Fibroblast of skin of back (primary cell): ENCODE measurements at regions not wholly inside any gene's neighbourhood (a gene's known extent, or its start where the extent isn't known, plus 50 kb on each side); places are given as distances from the start of the nearest gene placed in this dataset.

Experiments used
- DNase-seq: peaks from one replicate; pipeline ENCODE4 v3.0.0-alpha.2; 2013

DNA sequence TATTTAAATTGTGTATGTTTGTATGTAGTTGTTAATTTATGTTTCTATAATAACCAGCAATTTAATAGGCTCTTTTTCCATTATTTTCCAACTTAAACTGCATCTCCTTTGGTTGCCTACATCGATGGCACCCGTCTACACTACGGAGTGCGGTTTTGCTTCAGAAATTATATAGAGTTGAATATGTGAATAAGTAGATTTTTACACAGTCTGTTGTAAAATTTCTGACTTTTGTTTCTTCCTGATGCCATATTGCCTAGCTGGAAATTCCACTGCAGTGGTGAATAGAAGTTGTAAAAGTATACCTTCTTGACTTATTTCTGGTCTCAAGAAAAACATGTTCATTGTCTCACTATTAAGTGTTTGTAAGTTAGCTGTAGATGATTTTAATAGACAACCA lies 404.1 kb upstream of the EPHA7 start:
- DNase-seq = no peak

DNA sequence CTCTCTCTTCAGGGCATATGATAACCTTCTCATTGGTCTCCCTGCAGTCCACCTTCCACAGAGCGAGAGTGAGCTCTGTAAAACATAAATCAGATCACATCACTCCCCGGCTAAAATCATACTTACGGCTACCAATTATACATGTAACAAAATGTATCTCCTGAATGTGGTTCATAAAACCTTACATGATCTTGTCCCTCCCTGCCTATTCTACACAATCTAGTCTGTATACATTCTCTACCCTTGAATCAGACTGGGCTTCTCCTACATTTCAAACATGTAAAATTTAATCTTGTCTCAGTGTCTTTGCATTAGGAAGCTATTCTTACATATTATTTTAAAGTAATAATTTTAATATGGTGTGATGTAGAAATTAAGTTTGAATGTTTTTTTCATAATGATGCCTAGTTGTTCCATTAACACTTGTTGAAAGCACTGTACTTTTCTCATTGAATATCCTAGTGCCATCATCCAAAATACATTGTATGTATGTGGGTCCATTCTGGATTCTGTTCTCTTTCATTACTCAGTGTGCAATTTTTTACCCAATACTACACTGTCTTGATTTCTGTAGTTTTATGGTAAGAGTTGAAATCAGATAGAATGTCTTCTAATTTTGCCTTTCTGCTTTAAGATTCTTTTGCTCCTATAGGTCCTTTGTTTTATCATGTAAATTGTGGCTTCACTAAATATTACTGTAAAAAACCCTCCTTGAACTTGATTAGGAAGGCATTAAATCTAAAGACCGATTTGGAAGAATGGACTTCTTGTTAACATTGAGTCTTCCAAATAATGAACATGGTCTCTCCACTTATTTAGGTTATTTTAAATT lies 403.3 kb upstream of the EPHA7 start:
- no peak for DNase-seq

DNA sequence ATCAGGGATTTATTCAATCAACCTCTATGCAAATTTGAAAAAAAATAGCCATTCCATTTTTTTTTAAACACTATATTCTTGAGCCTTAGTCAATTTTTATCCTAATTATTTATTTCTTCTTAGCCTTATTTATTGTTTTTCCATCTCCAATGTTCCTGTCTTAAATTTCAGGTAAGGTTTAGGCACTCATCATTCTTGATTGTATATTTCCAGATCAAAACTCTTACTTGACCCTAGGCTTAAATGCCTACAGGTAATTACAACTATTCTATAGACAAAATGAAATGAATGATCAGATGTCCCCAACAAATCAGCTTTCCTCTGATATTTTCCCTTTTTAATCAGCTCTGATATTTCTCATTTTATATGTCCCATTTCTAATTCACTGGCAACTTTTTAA lies 402.6 kb upstream of the EPHA7 start:
- no peak for DNase-seq

DNA sequence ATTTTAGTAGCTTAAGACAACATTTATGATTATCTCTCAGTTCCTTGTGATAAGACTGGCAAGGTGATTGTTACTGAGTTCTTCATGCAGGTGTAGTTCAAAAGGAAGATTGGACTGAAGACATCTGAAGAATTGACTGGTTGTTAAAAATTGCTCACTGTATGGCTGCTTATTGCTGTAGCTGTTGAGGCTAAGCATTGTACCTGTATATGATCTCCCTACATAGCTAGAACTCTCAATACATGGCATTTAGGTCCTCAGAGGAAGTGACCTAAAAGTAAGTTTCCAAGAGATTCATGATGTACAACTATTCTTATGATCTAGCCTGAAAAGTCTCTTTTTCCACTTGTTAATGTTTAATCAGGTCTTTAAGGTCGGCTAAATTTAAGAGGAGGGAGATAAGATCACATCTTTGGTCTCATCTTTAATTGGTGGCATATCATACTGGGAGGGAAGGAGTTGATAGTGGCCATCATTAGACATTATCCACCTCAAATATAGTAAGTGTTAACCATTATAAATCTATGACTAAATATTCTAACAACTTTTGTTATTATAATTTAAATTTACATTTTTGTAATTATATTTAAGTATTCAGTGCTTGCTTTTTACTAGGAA lies 401.2 kb upstream of the EPHA7 start:
- no peak for DNase-seq

DNA sequence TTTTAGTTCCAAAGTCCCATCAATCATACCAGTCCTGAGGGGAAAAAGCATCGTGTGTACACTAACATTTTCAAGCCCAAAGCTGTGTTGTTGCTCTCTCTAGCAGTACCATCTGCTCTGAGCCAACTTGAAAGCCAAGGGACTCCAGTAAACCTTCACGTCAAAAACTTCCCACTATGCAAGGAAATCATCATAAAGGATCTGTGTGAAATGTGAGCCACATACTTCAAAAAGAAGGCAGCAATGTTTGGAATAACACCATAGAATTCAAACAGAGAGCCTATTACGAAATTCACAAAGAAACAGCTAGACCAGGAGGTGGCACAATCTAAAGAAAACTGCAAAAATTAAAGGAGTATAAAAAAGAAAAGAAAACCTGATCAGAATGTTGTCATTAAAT lies 399.8 kb upstream of the EPHA7 start:
- no peak for DNase-seq

DNA sequence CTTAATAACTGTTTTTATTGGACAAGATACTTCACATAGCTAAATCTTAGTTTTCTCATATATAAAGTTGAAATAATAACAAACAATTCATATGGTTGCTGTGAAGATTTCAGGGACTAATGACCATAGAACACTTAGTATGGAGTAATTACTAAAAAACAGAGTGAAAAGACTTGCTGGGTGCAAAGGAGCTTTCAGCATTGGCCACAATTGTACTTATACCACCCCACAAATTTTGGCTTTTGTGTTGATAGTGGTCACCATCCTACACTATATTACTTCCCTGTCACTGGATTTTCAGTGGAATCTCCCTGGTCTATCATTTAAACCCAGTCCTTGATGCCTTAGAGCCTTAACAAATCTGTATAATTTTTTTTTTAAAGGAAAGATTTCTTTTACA lies 398.6 kb upstream of the EPHA7 start:
- DNase-seq = no peak

DNA sequence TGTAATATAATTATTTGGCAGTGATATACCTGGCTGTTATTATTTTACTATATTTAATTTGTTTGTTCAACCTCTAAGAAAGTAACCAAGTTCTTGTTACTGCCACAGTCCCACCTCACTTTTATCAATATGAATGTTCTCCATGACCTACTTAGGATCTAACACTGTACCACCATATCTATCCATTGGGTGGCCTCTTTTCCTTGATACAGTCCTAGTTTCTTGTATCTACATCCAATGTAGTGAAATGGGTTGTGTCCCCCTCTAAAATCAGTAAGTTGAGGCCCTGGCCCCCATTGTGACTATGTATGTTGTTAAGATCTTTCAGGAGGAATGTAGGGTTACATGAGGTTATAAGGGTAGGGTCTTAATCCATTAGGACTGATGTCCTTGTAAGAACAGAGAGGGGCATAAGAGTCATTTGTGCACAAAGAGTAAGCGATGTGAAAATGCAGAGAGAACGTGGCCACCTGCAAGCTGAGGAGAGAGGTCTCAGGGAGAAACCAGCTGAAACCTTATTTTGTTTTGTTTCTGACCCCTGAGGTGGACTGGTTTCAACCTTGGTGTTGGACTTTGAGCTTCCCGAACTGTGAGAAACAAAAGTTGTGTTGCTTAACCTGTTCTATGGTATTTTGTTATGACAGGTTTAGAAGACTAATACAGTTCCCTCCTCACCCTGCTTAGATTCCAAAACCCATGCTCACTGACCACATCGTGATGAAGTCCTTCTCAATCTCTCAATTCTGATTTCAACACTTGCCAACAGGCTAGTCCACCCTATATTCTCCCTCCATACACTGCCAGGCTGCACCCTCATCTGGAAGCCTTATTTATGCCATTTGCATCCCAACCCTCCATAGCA lies 387.3 kb upstream of the EPHA7 start:
- no peak for DNase-seq

DNA sequence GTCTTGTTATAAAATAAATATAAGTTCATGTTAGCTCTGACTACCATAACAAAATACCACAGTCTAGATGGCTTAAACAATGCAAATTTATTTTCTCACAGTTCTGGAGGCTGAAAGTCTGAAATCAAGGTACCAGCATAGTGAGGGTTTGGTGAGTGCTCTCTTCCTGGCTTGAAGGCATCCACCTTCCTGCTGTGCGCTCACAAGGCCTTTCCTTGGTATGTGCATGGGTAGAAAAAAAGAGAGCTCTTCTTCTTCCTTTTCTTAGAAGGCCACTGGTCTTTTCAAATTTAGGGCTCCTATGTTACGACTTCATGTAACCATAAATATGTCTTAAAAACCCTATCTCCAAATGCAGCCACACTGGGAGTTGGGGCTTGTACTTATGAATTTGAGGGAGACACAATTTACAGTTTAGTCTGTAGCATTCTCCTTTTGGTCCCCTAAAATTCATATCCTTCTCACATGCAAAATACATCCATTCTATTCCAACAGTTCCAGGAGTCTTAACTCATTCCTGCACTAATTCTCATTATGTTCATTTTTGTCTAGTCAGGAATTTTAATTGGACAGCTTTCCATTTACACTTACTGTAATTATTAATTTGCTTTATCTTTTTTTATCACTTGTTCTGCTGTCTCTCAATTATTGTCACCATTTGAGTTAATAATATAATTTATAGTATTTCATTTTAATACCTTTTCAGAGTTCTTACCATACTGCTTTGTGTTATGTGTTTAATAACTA lies 381.9 kb upstream of the EPHA7 start:
- DNase-seq = no peak

DNA sequence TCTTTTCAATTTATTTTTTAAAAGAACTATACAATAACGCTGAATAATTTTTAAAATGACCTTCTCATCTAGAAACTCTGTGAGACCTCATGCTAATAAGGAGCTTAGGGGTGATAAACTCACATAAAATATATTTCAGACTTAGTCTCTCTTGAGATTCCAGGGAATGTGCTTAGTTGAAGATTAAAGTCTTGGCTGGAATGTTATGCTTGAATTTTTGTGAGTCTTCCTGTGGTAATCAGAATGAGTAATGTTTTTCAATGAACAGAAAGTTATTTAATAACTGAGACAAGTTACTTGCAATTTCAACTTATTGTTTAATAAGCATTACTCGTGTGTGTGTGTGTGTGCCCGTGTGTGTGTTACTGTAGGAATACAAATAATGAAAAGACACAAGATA lies 379.9 kb upstream of the EPHA7 start:
- peak; percentile 74 for DNase-seq

DNA sequence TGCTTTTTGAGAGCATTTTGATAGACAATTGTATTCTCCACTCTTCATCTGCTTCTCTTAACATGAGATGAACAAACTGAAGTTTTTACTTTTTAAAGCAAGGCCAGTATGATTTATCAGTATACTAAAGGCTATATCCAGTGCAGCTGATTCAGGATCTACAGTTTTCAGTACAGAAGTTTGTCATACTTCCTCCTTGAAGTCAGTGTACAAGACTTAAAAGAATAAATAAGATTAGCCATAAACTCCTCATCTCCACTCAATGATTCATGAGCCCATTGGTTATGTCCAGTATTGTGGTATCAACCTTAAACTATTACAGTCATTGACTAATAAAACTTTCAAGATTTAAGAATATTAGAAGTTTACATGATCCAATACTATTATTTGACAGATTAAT lies 374.8 kb upstream of the EPHA7 start:
- peak; percentile 46 for DNase-seq

DNA sequence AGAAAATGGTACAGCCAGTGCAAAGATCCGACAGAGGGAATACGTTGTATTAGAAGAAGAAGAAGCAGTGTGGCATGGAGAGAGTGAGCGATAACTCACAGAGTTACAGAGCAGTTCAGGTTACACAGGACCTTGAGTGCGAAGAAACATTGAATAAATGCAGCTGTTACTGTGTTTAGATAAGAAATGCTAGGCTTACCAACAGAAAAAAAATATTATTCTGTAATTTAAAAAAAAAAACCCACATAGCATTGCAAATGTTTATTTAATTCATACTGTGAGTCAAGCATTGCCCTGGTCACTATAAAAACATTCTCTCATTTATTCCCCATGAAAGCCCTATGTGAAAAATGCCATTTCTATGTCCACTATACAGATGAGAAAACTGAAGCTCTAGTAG lies 373.4 kb upstream of the EPHA7 start:
- DNase-seq = peak; percentile 82

DNA sequence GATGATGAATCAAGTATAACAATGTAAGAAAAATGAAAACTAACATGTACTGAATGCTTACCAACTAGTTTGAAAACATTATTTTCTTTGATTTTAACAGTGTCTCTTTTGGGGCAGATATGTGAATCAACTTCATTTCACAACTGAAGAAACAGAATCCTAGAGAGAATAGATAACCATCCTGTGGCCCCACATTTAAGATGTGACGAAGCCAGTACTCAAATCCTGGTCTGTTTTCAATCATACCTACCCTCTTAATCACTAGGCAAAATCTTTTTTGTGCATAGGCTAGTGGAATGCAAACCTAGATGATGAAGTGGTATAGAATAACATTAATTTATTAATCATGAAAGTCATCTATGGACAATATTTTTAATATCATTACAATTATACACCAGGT lies 371.6 kb upstream of the EPHA7 start:
- peak; percentile 69 for DNase-seq

DNA sequence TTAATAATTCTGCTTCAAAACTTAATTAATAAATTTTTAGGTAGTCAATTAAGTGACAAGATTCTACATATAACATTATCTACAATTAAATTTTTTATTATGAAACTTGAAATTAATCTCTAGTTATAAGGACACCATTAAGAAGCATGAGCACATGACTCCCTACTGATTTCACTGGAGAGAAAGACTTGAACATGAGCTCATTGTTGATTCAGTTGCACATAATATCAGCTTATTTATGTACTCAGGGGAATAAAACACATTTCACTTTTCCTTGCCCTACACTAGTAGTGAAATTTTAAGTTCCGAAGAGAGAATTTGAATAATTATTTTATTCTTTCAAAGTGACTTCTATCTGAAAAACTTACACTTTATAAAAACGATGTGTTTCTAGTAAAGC lies 370.2 kb upstream of the EPHA7 start:
- no peak for DNase-seq

DNA sequence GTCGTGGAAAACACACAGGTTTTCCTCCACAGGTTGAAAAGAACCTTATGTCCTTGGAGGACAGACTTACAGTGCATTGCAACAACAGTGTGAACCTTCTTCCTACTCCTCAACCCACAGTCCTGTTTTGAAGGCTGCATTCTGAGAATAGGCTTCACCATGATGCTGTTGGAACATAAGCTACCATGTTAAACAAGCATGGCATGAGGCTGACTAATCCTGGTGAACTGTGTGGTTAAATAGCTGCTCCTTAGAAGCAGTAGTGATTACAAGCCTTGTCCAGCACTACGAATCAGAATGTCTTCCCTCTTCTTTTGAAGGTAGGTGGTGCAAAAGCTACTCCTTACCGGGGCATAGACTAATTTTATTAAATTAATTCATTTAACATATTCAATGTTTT lies 368.5 kb upstream of the EPHA7 start:
- DNase-seq = peak; percentile 72

DNA sequence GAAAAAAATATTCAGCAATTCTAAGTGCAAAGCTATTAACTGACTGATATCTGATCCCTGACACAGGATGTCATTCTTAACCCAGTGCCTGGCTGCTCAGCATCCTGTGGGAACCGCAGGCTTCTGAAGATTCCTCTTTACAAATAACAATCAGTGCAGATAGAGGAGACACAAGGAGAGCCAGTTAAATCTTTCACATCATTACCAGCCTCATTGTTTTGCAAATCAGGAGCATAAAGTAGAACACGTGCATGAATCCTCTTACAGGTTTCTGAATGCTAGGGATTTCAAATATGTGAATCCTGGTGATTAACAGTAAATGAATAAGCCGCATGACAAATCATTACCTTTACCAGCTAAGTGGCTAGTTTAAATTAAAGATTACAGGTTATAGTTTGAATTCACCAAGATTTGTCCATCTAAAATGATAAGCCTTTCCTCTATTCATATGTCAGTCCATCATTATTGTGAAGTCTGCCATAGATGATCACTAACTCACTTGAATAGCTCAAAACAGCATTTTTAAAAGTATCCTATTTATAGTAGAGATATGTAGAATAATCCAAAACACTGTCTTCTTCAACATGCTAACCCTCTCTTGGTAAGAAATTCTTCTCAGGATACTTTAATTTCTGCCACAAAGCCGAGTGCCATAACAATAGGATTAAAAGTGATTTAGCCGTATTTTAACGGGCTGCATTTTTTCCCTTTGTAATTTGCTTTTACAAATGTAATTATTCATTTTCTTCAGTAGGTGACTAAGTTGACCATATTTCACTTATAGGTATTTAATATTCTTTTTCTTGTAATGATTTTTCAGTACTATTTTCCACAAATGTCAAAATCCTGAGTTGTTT lies 367.3 kb upstream of the EPHA7 start:
- DNase-seq = peak; percentile 55

DNA sequence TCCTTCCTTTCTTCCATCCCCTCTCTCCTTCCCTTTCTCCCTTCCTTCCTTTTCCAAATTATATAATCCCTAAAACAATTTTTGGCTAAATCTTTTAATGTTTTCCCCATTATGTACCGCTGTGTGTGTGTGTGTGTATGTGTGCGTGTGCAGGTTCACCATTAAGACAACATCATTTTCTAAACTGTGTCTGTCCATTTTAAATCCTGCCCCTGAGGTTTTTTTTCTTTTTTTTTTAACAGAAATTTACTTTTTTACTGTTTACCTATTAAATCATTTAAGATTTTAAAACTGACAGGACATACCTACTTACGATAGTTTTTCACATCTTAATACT lies 366.3 kb upstream of the EPHA7 start:
- DNase-seq = no peak

DNA sequence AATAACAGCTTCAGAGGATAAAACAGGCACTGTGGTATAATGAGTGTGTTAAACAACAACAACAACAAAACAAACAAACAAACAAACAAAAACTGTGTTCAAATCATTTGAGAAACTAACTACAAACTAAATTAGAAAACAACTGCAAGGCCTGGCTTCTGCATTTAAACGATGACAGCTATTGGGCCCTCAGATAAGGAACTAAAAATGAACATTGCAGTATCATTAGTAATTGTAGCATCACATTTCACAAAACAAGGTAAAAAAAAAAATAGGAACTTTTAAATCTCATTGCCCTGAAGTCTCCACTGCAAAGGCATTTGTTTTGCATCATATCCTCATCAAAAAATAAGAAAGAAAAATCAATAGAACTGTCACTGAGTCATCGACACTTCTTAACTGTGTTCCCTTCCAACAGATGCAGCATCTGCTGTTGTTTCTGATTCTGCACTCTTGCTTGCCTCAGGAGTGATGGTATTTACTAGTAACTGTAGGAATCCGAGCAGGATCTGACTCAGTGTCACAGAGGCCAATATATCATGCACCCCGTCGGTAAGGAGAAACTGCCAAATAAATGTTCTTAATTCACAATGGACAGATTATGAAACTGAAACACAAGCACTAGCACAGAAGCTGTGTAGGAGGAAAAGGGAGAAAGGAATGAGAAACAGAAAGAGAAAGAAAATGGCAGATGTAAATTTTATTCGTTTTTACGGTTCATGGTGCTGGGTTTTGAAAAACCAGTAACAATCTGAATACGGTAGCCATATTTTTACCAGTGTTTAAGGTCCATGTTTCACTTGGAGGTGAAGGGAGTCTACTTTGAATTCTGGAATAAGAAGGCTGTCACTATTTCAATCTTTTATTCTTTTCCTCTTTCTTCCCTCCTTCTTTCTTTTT lies 365.7 kb upstream of the EPHA7 start:
- DNase-seq = peak; percentile 83

DNA sequence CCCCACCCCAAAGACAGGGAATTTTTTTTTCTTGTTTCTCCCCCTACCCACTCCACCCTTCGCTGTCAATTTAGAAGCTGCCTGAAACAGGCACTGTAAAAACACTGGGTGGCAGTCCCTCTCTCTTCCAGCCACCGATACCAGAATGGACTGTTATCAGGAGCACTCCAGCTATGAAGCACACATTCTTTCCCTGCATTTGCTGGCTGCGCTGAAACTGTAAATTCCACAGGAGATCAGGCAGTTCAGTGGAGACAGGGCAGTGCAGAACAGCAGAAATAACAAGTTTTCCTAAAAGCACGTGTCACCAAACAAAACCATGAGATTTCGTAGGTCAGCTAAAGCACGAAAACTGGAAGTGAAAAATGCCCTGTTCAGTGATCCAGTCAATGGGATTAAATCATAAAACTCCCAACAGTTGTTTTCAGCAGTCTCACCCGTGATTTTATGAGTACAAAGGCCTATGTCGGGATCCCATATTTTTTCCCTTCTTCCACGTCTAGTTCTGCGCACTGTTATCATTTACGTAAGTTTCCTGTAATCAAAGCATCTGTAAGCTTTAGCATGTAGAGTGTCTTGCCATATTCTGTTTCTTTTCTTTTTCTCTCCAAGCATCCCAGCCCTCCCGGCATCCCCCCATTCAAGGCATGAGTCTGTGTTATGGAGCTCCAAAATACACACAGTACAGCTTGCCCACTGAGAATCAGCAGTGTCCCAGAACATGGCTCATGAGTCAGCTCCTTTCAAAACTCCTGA lies 359.9 kb upstream of the EPHA7 start:
- peak; percentile 60 for DNase-seq

DNA sequence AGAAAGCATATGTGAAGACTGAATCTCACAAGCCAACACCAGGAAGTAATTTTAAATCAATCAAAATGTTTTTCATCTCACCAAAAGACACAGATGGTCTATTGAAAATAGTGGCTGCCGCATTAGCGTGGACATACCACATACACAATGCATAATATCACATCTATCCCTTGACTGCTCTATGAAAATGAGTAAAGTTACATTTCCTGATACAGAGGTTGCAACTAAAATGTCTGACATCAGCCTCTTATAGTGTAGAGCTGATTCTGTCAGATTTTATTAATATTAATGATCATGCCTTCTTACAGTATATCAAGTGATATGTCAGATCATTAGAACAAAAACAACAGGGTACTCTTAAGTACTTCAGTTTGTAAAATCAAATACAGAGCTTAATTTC lies 339.8 kb upstream of the EPHA7 start:
- DNase-seq = no peak

DNA sequence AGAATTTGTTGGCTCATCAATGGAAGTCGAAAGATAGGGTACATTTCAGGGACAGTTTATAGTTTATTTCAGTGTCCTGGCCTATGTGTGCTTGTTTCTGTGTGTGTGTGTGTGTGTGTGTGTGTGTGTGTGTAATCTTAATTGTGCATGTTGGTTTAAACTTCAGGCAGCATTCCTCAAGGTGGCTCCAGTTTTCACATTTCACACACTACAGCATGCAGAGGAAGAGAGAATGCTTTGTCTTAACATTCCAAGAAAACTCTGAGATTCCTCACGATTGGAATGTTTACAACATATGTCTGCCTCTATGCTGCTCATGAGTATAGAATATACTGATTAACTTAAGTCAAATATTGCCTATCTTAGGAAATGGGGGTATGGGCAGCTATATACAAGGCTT lies 332.6 kb upstream of the EPHA7 start:
- peak; percentile 41 for DNase-seq
